Natural killer cell (primary cell): ENCODE measurements at regions not wholly inside any gene's neighbourhood (a gene's known extent, or its start where the extent isn't known, plus 50 kb on each side); places are given as distances from the start of the nearest gene placed in this dataset.

Experiments
- ATAC-seq, 3 donors: fragments of 150-1000 bp in 2 of 3; fragments of 200-7000 bp in 1 of 3; cut with Tn5 transposase; 1 replicate in 1 of 3; 2 replicates in 2 of 3; pipeline ENCODE4 v1.10.0; 2021; ENCODE audit warnings: mild to moderate bottlenecking in 2 of 3, moderate library complexity in 2 of 3
- DNase-seq, 2 donors: peaks; one replicate each; pipeline versions ENCODE4 v3.0.0 to v3.0.0-alpha.2; 2013 to 2021; ENCODE audit warnings: mixed read lengths in 1 of 2
- H3K27ac ChIP-seq: one replicate; pipeline ENCODE4 v1.5.1; 2013; ENCODE audit warnings: mild to moderate bottlenecking, low read length
- H3K27me3 ChIP-seq: one replicate; pipeline ENCODE4 v1.6.1; 2013; ENCODE audit warnings: low read length; ENCODE audit not compliant: control insufficient read depth, insufficient read depth
- H3K36me3 ChIP-seq: one replicate; pipeline ENCODE4 v1.6.1; 2013; ENCODE audit warnings: low read length; ENCODE audit not compliant: control insufficient read depth, insufficient read depth
- H3K4me1 ChIP-seq: one replicate; pipeline ENCODE4 v1.6.1; 2013; ENCODE audit warnings: low read length; ENCODE audit not compliant: control insufficient read depth, insufficient read depth
- H3K4me3 ChIP-seq: one replicate; pipeline ENCODE4 v1.5.1; 2013; ENCODE audit warnings: low read length
- H3K9me3 ChIP-seq: one replicate; pipeline ENCODE4 v1.6.1; 2013; ENCODE audit warnings: low read length; ENCODE audit not compliant: control insufficient read depth, insufficient read depth
- H3K27ac Mint-ChIP-seq, 2 donors: one replicate each; pipeline ENCODE4 v1.8.0; 2022; ENCODE audit warnings: mild to moderate bottlenecking in 2 of 2, mixed read lengths in 2 of 2, moderate library complexity in 1 of 2
- H3K27me3 Mint-ChIP-seq, 2 donors: one replicate each; pipeline ENCODE4 v1.8.0; 2022; ENCODE audit warnings: low read depth in 2 of 2, mixed read lengths in 2 of 2
- H3K36me3 Mint-ChIP-seq: one replicate; pipeline ENCODE4 v1.8.0; 2022; ENCODE audit warnings: mixed read lengths
- H3K4me1 Mint-ChIP-seq, 2 donors: one replicate each; pipeline ENCODE4 v1.8.0; 2022; ENCODE audit warnings: mixed read lengths in 2 of 2
- H3K4me3 Mint-ChIP-seq: one replicate; pipeline ENCODE4 v1.8.0; 2022; ENCODE audit warnings: mild to moderate bottlenecking, moderate library complexity, mixed read lengths
- H3K9me3 Mint-ChIP-seq, 2 donors: one replicate each; pipeline ENCODE4 v1.8.0; 2022; ENCODE audit warnings: mixed read lengths in 2 of 2
- CTCF ChIP-seq: fragments of 200-600 bp; IDR thresholded peaks from one replicate; pipeline ENCODE4 v1.8.0; 2022; ENCODE audit warnings: antibody characterized with exemption
- WGBS: methylation state at CpG from one replicate; pipeline ENCODE4 v1.1.7; 2013; ENCODE audit warnings: missing lambda C conversion rate; ENCODE audit not compliant: insufficient coverage; 5-methylcytosine and 5-hydroxymethylcytosine counted together
- intact Hi-C: fragments of 100-400 bp; cut with micrococcal nuclease; formaldehyde crosslinking; loops from one replicate; pipeline ENCODE4 v1.14.2; 2022

- Histone ChIP-seq H3K4me3 (no peak overlapping the region), H3K27me3 (no peaks in the 10 kb centered on the region), H3K27ac (no peak overlapping the region), H3K9me3 (no peaks in the 10 kb centered on the region), H3K4me1 (no peaks in the 10 kb centered on the region), H3K36me3 (no peaks in the 10 kb centered on the region)
- no peak for TF ChIP-seq CTCF
- intact Hi-C loops, result no loop called here
- Mint-ChIP-seq H3K27me3 (peaks cover 5 to 18% of the 10 kb centered on the region in 2 donors), H3K27ac (no peak overlapping the region), H3K36me3 (no peaks in the 10 kb centered on the region), H3K4me3 (no peak overlapping the region), H3K4me1 (no peaks in the 10 kb centered on the region), H3K9me3 (no peaks in the 10 kb centered on the region)
- WGBS, result 77% methylated on average over 2 of the region's 2 CpGs
- no peak for DNase-seq
- ATAC-seq, result no peak
Observed at GRCh38 chr2:200025717-200026116, 70.3 kb downstream of the MAIP1 start.

DNA sequence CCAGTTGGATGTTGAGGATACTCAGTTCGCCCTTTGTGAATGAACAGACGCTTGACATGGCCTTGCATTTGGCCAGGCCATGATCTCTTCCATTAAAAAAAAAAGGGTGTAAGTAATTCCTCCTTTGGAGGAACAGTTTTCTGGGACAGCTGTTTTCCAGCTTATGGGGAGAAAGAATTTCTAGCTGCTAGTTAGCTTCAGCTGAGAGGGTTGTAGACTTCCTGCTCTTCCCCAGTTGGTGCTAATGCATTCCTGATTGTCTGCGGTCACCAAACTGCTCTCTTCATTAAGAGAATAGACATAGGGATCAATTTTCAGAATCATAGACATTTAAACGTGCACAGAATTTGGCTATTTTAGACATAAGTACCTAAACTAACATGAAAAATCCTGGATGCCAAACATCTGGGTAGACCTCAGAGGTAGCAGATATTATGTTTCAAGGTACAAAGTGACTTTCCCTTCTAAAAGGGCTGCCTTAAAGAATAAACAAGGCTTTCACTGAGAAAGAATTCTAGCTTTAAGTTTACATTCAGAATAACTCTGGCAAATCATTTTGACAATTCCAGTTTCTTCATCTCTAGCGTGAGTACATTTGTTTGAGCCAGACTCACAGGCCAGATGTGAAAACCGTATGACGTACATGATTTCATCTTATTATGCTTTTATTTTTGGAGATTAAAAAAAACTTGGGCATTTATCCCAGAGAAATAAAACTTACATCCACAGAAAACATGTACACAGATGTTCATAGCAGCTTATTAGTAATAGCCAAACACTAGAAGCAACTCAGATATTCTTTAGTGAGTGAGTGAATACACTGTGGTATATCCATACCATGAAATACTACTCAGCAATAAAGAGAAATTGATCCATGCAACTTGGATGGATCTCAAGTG is 71.2 kb downstream of the MAIP1 start:
- Histone ChIP-seq H3K4me3 (no peak overlapping the region), H3K36me3 (no peaks in the 10 kb centered on the region), H3K9me3 (no peaks in the 10 kb centered on the region), H3K27ac (no peak overlapping the region), H3K4me1 (no peaks in the 10 kb centered on the region), H3K27me3 (no peaks in the 10 kb centered on the region)
- no peaks in the 10 kb centered on the region for H3K9me3 Mint-ChIP-seq
- no peaks in the 10 kb centered on the region for H3K4me1 Mint-ChIP-seq
- H3K36me3 Mint-ChIP-seq, result no peaks in the 10 kb centered on the region
- no peak overlapping the region for H3K4me3 Mint-ChIP-seq
- DNase-seq (no peak), ATAC-seq (no peak)
- no peak for TF ChIP-seq CTCF
- WGBS, result 93% methylated on average over 7 of the region's 7 CpGs
- H3K27me3 Mint-ChIP-seq, result peaks cover 3 to 13% of the 10 kb centered on the region in 2 donors
- intact Hi-C loops, result no loop called here
- H3K27ac Mint-ChIP-seq, result no peak overlapping the region

- WGBS, result 89% methylated on average over 1 of the region's 1 CpG
- H3K27ac Mint-ChIP-seq, result no peak overlapping the region
- no peaks in the 10 kb centered on the region for H3K9me3 ChIP-seq
Observed at GRCh38 chr2:200028998-200029397, 73.6 kb downstream of the MAIP1 start.

More at GRCh38 chr2:200028998-200029397, 73.6 kb downstream of the MAIP1 start:
- ATAC-seq (no peak), DNase-seq (no peak)
- no peak for TF ChIP-seq CTCF
- Histone ChIP-seq H3K4me3 (no peak overlapping the region), H3K36me3 (no peaks in the 10 kb centered on the region), H3K4me1 (no peaks in the 10 kb centered on the region), H3K27me3 (no peaks in the 10 kb centered on the region), H3K27ac (no peak overlapping the region)
- Mint-ChIP-seq H3K27me3 (peaks cover 9 to 19% of the 10 kb centered on the region in 2 donors), H3K36me3 (no peaks in the 10 kb centered on the region), H3K4me1 (no peaks in the 10 kb centered on the region), H3K9me3 (no peaks in the 10 kb centered on the region), H3K4me3 (no peak overlapping the region)
- intact Hi-C loops, result no loop called here
